PC-3 (cell line): ENCODE measurements at regions not wholly inside any gene's neighbourhood (a gene's known extent, or its start where the extent isn't known, plus 50 kb on each side); places are given as distances from the start of the nearest gene placed in this dataset.

ENCODE experiments used
- ATAC-seq: fragments of 200-7000 bp; cut with Tn5 transposase; 2 replicates; pipeline ENCODE4 v1.9.1; 2020; ENCODE audit warnings: mild to moderate bottlenecking, moderate library complexity
- BruUV-seq: library from RNA; stranded (reverse); fragments of 400-500 nt; replicated peaks from 2 replicates; lab custom pipeline; 2021; lab: Mats Ljungman, UMichigan
- CTCF ChIA-PET: fragments of 300-600 bp; sonication (Branson Sonifier 250); formaldehyde crosslinking; loops from one replicate; lab custom pipeline; 2022; ENCODE audit warnings: antibody characterized with exemption; lab: Charles Lee
- POLR2A ChIA-PET: fragments of 300-600 bp; sonication (Branson Sonifier 250); formaldehyde crosslinking; loops from one replicate; lab custom pipeline; 2022; ENCODE audit warnings: antibody characterized with exemption; ENCODE audit not compliant: unreplicated experiment; lab: Charles Lee
- DNase-seq: peaks from one replicate; pipeline ENCODE4 v3.0.0-alpha.2; 2015
- H2AFZ ChIP-seq: fragments of 300-600 bp; sonication (generic); 2 replicates; pipeline ENCODE4 v1.6.0; 2016; ENCODE audit warnings: antibody characterized with exemption, low read length
- H3F3A ChIP-seq: fragments of 300-600 bp; sonication (generic); one replicate; pipeline ENCODE4 v1.6.0; 2017; ENCODE audit warnings: antibody characterized with exemption, low read length, control low read depth, mild to moderate bottlenecking; ENCODE audit not compliant: unreplicated experiment
- H3K27ac ChIP-seq: fragments of 300-600 bp; sonication (generic); 2 replicates; pipeline ENCODE4 v1.5.1; 2016; ENCODE audit warnings: mild to moderate bottlenecking, low read length
- H3K27me3 ChIP-seq: fragments of 300-600 bp; sonication (generic); 2 replicates; pipeline ENCODE4 v1.6.1; 2016; ENCODE audit warnings: low read length, mixed read lengths
- H3K36me3 ChIP-seq: fragments of 300-600 bp; sonication (generic); 2 replicates; pipeline ENCODE4 v1.6.1; 2016; ENCODE audit warnings: low read depth, mixed run types, low read length, mixed read lengths
- H3K4me1 ChIP-seq: fragments of 300-600 bp; sonication (generic); 2 replicates; pipeline ENCODE4 v1.5.1; 2016; ENCODE audit warnings: low read length; ENCODE audit not compliant: insufficient read depth
- H3K4me2 ChIP-seq: fragments of 300-600 bp; sonication (generic); 2 replicates; pipeline ENCODE4 v1.6.0; 2016; ENCODE audit warnings: low read length
- H3K4me3 ChIP-seq: fragments of 300-600 bp; sonication (generic); 2 replicates; pipeline ENCODE4 v1.5.1; 2016; ENCODE audit warnings: mild to moderate bottlenecking, low read length, mixed read lengths
- H3K79me2 ChIP-seq: fragments of 300-600 bp; sonication (generic); 2 replicates; pipeline ENCODE4 v1.6.1; 2017; ENCODE audit warnings: low read length, mixed read lengths
- H3K9ac ChIP-seq: fragments of 300-600 bp; sonication (generic); 2 replicates; pipeline ENCODE4 v1.6.0; 2016; ENCODE audit warnings: mild to moderate bottlenecking, low read length
- H3K9me2 ChIP-seq: fragments of 300-600 bp; sonication (generic); replicated peaks from 2 replicates; pipeline ENCODE4 v1.6.1; 2016; ENCODE audit warnings: mixed run types, low read length, mixed read lengths
- H3K9me3 ChIP-seq: fragments of 300-600 bp; sonication (generic); 2 replicates; pipeline ENCODE4 v1.6.1; 2016; ENCODE audit warnings: low read length, mixed read lengths
- H4K20me1 ChIP-seq: fragments of 300-600 bp; sonication (generic); 2 replicates; pipeline ENCODE4 v1.6.1; 2016; ENCODE audit warnings: low read length, mixed read lengths
- CTCF ChIP-seq: fragments of 300-600 bp; sonication (generic); conservative IDR thresholded peaks from 2 replicates; pipeline ENCODE4 v1.5.1; 2017; ENCODE audit warnings: antibody characterized with exemption, low read depth, mild to moderate bottlenecking, low read length
- EZH2 ChIP-seq: fragments of 300-600 bp; sonication (generic); IDR thresholded peaks from one replicate; pipeline ENCODE4 v1.6.1; 2017; ENCODE audit warnings: antibody characterized with exemption, mild to moderate bottlenecking, low read length; ENCODE audit not compliant: unreplicated experiment
- EZH2phosphoT487 ChIP-seq: fragments of 300-600 bp; sonication (generic); IDR thresholded peaks from 2 replicates; pipeline ENCODE4 v1.6.1; 2018; ENCODE audit warnings: mild to moderate bottlenecking, antibody characterized with exemption, low read length, borderline replicate concordance
- intact Hi-C: fragments of 100-400 bp; cut with micrococcal nuclease; formaldehyde crosslinking; loops from 2 replicates; pipeline ENCODE4 v1.9.0; 2023

GRCh38 chr3:168295027-168295426 is 199.3 kb upstream of the GOLIM4 start:
- DNase-seq: no peak
- POLR2A ChIA-PET: no interaction called here
- CTCF ChIA-PET: no interaction called here

GRCh38 chr3:168292296-168292695 is 196.6 kb upstream of the GOLIM4 start:
- Histone ChIP-seq H3K27ac (no peak overlapping the region), H3K27me3 (no peaks in the 10 kb centered on the region), H4K20me1 (no peaks in the 10 kb centered on the region), H3K4me3 (no peak overlapping the region), H3F3A (no peaks in the 10 kb centered on the region), H3K4me2 (no peak overlapping the region), H3K36me3 (no peaks in the 10 kb centered on the region), H3K4me1 (no peaks in the 10 kb centered on the region), H3K9me2 (no peaks in the 10 kb centered on the region), H2AFZ (no peak overlapping the region), H3K79me2 (no peaks in the 10 kb centered on the region), H3K9ac (no peak overlapping the region), H3K9me3 (no peaks in the 10 kb centered on the region)
- no peak for DNase-seq
- POLR2A ChIA-PET: no interaction called here
- no TSS peak for BruUV-seq
- intact Hi-C loops: no loop called here
- TF ChIP-seq EZH2 (no peak), EZH2phosphoT487 (no peak), CTCF (no peak)
- CTCF ChIA-PET: no interaction called here
- no peak for ATAC-seq

More at GRCh38 chr3:168295027-168295426, 199.3 kb upstream of the GOLIM4 start:
- intact Hi-C loops: no loop called here
- Histone ChIP-seq H3K4me3 (no peak overlapping the region), H3K79me2 (no peaks in the 10 kb centered on the region), H3F3A (no peaks in the 10 kb centered on the region), H3K36me3 (no peaks in the 10 kb centered on the region), H3K27ac (no peak overlapping the region), H4K20me1 (no peaks in the 10 kb centered on the region), H3K27me3 (no peaks in the 10 kb centered on the region), H3K9me2 (no peaks in the 10 kb centered on the region), H3K9ac (no peak overlapping the region), H3K4me2 (no peak overlapping the region), H3K9me3 (no peaks in the 10 kb centered on the region), H2AFZ (no peak overlapping the region), H3K4me1 (no peaks in the 10 kb centered on the region)
- no peak for ATAC-seq
- no peak for TF ChIP-seq EZH2phosphoT487
- no peak for TF ChIP-seq CTCF
- TF ChIP-seq EZH2: no peak
- BruUV-seq: no TSS peak

GRCh38 chr3:168289471-168290008 is 193.8 kb upstream of the GOLIM4 start:
- Histone ChIP-seq H3F3A (no peaks in the 10 kb centered on the region), H3K27ac (no peak overlapping the region), H2AFZ (no peak overlapping the region), H4K20me1 (no peaks in the 10 kb centered on the region), H3K4me1 (no peaks in the 10 kb centered on the region), H3K4me2 (no peak overlapping the region), H3K9me3 (no peaks in the 10 kb centered on the region), H3K79me2 (no peaks in the 10 kb centered on the region), H3K27me3 (no peaks in the 10 kb centered on the region), H3K9ac (no peak overlapping the region), H3K36me3 (no peaks in the 10 kb centered on the region), H3K9me2 (no peaks in the 10 kb centered on the region), H3K4me3 (no peak overlapping the region)
- DNase-seq: no peak
- intact Hi-C loops: no loop called here
- TF ChIP-seq EZH2: no peak
- no peak for TF ChIP-seq EZH2phosphoT487
- no peak for TF ChIP-seq CTCF
- CTCF ChIA-PET: no interaction called here
- BruUV-seq: no TSS peak
- POLR2A ChIA-PET: no interaction called here
- no peak for ATAC-seq
